Esophagus squamous epithelium (tissue), 4 donors: ENCODE measurements at regions not wholly inside any gene's neighbourhood (a gene's known extent, or its start where the extent isn't known, plus 50 kb on each side); places are given as distances from the start of the nearest gene placed in this dataset.

Experiments
- CTCF ChIP-seq, 6 experiments: fragments of 450-650 bp in 4 of 6; fragments of 200-600 bp in 2 of 6; sonication (generic) in 2 of 6; IDR thresholded peaks; one replicate each; pipeline ENCODE4 v1.5.1; 2016 to 2019; ENCODE audit warnings: antibody characterized with exemption in 6 of 6, mild to moderate bottlenecking in 4 of 6, moderate library complexity in 4 of 6
- POLR2A ChIP-seq, 4 donors: fragments of 450-650 bp; IDR thresholded peaks; one replicate each; pipeline ENCODE4 v1.6.1; 2017; ENCODE audit warnings: antibody characterized with exemption in 4 of 4, mild to moderate bottlenecking in 4 of 4, moderate library complexity in 3 of 4

- TF ChIP-seq POLR2A (IDR thresholded peaks at IDR 0.05) (no peak), CTCF (IDR thresholded peaks at IDR 0.05) (no peak)
These were observed 89.6 kb downstream of the SOWAHC start for GRCh38 chr2:109703798-109704197.
